Glutamatergic neuron (in vitro differentiated cells): ENCODE measurements at regions not wholly inside any gene's neighbourhood (a gene's known extent, or its start where the extent isn't known, plus 50 kb on each side); places are given as distances from the start of the nearest gene placed in this dataset.

Experiments
- DNase-seq: peaks from one replicate; pipeline ENCODE4 v3.0.0; 2022
- H3K27ac Mint-ChIP-seq: one replicate; pipeline ENCODE4 v1.8.0; 2020; ENCODE audit warnings: mild to moderate bottlenecking, mixed read lengths, inconsistent platforms; ENCODE audit not compliant: unreplicated experiment
- H3K27me3 Mint-ChIP-seq: one replicate; pipeline ENCODE4 v1.8.0; 2020; ENCODE audit warnings: mild to moderate bottlenecking, moderate library complexity, mixed read lengths, inconsistent platforms; ENCODE audit not compliant: unreplicated experiment
- H3K36me3 Mint-ChIP-seq: one replicate; pipeline ENCODE4 v1.8.0; 2020; ENCODE audit warnings: mild to moderate bottlenecking, mixed read lengths, inconsistent platforms; ENCODE audit not compliant: unreplicated experiment
- H3K4me1 Mint-ChIP-seq: one replicate; pipeline ENCODE4 v1.8.0; 2020; ENCODE audit warnings: mild to moderate bottlenecking, low read depth, mixed read lengths, inconsistent platforms; ENCODE audit not compliant: unreplicated experiment
- H3K4me3 Mint-ChIP-seq: one replicate; pipeline ENCODE4 v1.8.0; 2020; ENCODE audit warnings: mild to moderate bottlenecking, mixed read lengths, inconsistent platforms; ENCODE audit not compliant: unreplicated experiment
- H3K9me3 Mint-ChIP-seq: one replicate; pipeline ENCODE4 v1.8.0; 2020; ENCODE audit warnings: mild to moderate bottlenecking, moderate library complexity, mixed read lengths, inconsistent platforms; ENCODE audit not compliant: unreplicated experiment
- TF ChIP-seq, protein P1 (sequence below): fragments of 200-600 bp; sonication (generic); IDR thresholded peaks from one replicate; pipeline ENCODE4 v1.5.0; 2021; ENCODE audit not compliant: partially characterized antibody, unreplicated experiment

- no peaks in the 10 kb centered on the region for H3K36me3 Mint-ChIP-seq
- H3K9me3 Mint-ChIP-seq = peaks cover 8% of the 10 kb centered on the region
- no peak for DNase-seq
- H3K4me1 Mint-ChIP-seq = peaks cover 22% of the 10 kb centered on the region
- peaks cover 2% of the 10 kb centered on the region for H3K27me3 Mint-ChIP-seq
- TF ChIP-seq, protein P1, sequence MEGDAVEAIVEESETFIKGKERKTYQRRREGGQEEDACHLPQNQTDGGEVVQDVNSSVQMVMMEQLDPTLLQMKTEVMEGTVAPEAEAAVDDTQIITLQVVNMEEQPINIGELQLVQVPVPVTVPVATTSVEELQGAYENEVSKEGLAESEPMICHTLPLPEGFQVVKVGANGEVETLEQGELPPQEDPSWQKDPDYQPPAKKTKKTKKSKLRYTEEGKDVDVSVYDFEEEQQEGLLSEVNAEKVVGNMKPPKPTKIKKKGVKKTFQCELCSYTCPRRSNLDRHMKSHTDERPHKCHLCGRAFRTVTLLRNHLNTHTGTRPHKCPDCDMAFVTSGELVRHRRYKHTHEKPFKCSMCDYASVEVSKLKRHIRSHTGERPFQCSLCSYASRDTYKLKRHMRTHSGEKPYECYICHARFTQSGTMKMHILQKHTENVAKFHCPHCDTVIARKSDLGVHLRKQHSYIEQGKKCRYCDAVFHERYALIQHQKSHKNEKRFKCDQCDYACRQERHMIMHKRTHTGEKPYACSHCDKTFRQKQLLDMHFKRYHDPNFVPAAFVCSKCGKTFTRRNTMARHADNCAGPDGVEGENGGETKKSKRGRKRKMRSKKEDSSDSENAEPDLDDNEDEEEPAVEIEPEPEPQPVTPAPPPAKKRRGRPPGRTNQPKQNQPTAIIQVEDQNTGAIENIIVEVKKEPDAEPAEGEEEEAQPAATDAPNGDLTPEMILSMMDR = no peak
- H3K4me3 Mint-ChIP-seq = no peak overlapping the region
- no peak overlapping the region for H3K27ac Mint-ChIP-seq
Observed at GRCh38 chr11:134785660-134786284, 373.7 kb upstream of the B3GAT1 start.

- Mint-ChIP-seq H3K27me3 (peaks cover 2% of the 10 kb centered on the region), H3K27ac (no peak overlapping the region), H3K9me3 (peaks cover 8% of the 10 kb centered on the region), H3K4me3 (no peak overlapping the region), H3K4me1 (peaks cover 22% of the 10 kb centered on the region), H3K36me3 (no peaks in the 10 kb centered on the region)
- TF ChIP-seq, protein P1 = no peak
- DNase-seq = no peak
Observed at GRCh38 chr11:134785059-134785458, 373.0 kb upstream of the B3GAT1 start.

GRCh38 chr11:134784568-134784967 lies 372.5 kb upstream of the B3GAT1 start:
- DNase-seq = no peak
- peaks cover 22% of the 10 kb centered on the region for H3K4me1 Mint-ChIP-seq
- H3K27ac Mint-ChIP-seq = no peak overlapping the region
- H3K9me3 Mint-ChIP-seq = peaks cover 8% of the 10 kb centered on the region
- no peak overlapping the region for H3K4me3 Mint-ChIP-seq
- TF ChIP-seq, protein P1 = no peak
- peaks cover 2% of the 10 kb centered on the region for H3K27me3 Mint-ChIP-seq
- no peaks in the 10 kb centered on the region for H3K36me3 Mint-ChIP-seq

GRCh38 chr11:134784046-134784445 lies 372.0 kb upstream of the B3GAT1 start:
- DNase-seq = no peak
- Mint-ChIP-seq H3K4me1 (peaks cover 22% of the 10 kb centered on the region), H3K4me3 (no peak overlapping the region), H3K9me3 (peaks cover 8% of the 10 kb centered on the region), H3K27ac (no peak overlapping the region), H3K36me3 (no peaks in the 10 kb centered on the region), H3K27me3 (peaks cover 2% of the 10 kb centered on the region)
- TF ChIP-seq, protein P1 = no peak

DNA sequence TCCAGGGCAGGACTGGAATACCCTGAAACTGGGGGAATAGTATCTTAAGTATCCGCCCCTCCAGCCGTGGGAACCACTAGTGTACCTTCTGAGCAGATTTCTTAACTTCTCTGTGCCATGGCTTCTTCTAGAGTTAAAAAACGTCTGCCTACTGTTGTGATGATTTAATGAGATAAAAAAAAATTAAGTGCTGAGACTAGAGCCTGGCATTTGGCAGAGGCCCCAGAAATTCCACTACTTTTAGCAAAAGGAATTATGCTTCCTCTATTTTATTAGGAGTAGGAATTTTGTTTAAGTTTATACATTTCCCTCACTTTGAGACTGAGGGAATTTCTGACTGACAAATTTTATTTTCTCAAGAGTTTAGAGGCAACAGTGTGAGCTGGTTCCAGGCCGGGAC lies 371.2 kb upstream of the B3GAT1 start:
- no peak overlapping the region for H3K27ac Mint-ChIP-seq
- H3K4me1 Mint-ChIP-seq = peaks cover 22% of the 10 kb centered on the region
- no peak overlapping the region for H3K4me3 Mint-ChIP-seq
- H3K27me3 Mint-ChIP-seq = peaks cover 2% of the 10 kb centered on the region
- TF ChIP-seq, protein P1 = no peak
- no peak for DNase-seq
- H3K9me3 Mint-ChIP-seq = peaks cover 8% of the 10 kb centered on the region
- no peaks in the 10 kb centered on the region for H3K36me3 Mint-ChIP-seq
